Tibial nerve (tissue), 3 donors: ENCODE measurements at regions not wholly inside any gene's neighbourhood (a gene's known extent, or its start where the extent isn't known, plus 50 kb on each side); places are given as distances from the start of the nearest gene placed in this dataset.

Experiments used
- CTCF ChIP-seq, 5 experiments: fragments of 200-600 bp in 3 of 5; fragments of 450-650 bp in 2 of 5; sonication (generic) in 3 of 5; IDR thresholded peaks; one replicate each; pipeline ENCODE4 v1.5.1; 2016 to 2019; ENCODE audit warnings: antibody characterized with exemption in 5 of 5, mild to moderate bottlenecking in 3 of 5, moderate library complexity in 2 of 5
- POLR2A ChIP-seq, 2 donors: fragments of 450-650 bp; IDR thresholded peaks; one replicate each; pipeline ENCODE4 v1.6.1; 2017; ENCODE audit warnings: antibody characterized with exemption in 2 of 2, mild to moderate bottlenecking in 2 of 2, moderate library complexity in 2 of 2

- TF ChIP-seq CTCF (IDR thresholded peaks at IDR 0.05) (no peak), POLR2A (IDR thresholded peaks at IDR 0.05) (no peak)
These were observed 58.5 kb upstream of the RAP2B start for GRCh38 chr3:153103406-153103945.
